MG63 (cell line): ENCODE measurements at regions not wholly inside any gene's neighbourhood (a gene's known extent, or its start where the extent isn't known, plus 50 kb on each side); places are given as distances from the start of the nearest gene placed in this dataset.

Experiments used
- DNase-seq: peaks from one replicate; pipeline ENCODE4 v3.0.0-alpha.2; 2020
- H3K27me3 ChIP-seq: fragments of 250-450 bp; sonication (Bioruptor Pico); 2 replicates; pipeline ENCODE4 v1.5.1; 2020; ENCODE audit warnings: mild to moderate bottlenecking, moderate library complexity
- H3K36me3 ChIP-seq: fragments of 250-450 bp; sonication (Bioruptor Pico); 2 replicates; pipeline ENCODE4 v1.5.1; 2020; ENCODE audit warnings: mild to moderate bottlenecking, moderate library complexity
- H3K4me3 ChIP-seq: fragments of 250-450 bp; sonication (Bioruptor Pico); 2 replicates; pipeline ENCODE4 v1.5.1; 2020; ENCODE audit warnings: mild to moderate bottlenecking, moderate library complexity
- H3K9me3 ChIP-seq: fragments of 250-450 bp; sonication (Bioruptor Pico); 2 replicates; pipeline ENCODE4 v1.5.1; 2020; ENCODE audit warnings: mild to moderate bottlenecking, moderate library complexity

GRCh38 chr11:107180236-107180635 lies 162.0 kb upstream of the GUCY1A2 start:
- Histone ChIP-seq H3K4me3 (no peak overlapping the region), H3K27me3 (no peaks in the 10 kb centered on the region), H3K9me3 (no peaks in the 10 kb centered on the region), H3K36me3 (no peaks in the 10 kb centered on the region)
- DNase-seq = no peak

GRCh38 chr11:107179829-107180228 lies 161.6 kb upstream of the GUCY1A2 start:
- Histone ChIP-seq H3K36me3 (no peaks in the 10 kb centered on the region), H3K4me3 (no peak overlapping the region), H3K9me3 (no peaks in the 10 kb centered on the region), H3K27me3 (no peaks in the 10 kb centered on the region)
- no peak for DNase-seq

GRCh38 chr11:107177106-107177477 lies 158.8 kb upstream of the GUCY1A2 start:
- no peak for DNase-seq
- Histone ChIP-seq H3K9me3 (no peaks in the 10 kb centered on the region), H3K4me3 (no peak overlapping the region), H3K27me3 (no peaks in the 10 kb centered on the region), H3K36me3 (no peaks in the 10 kb centered on the region)

GRCh38 chr11:107176148-107177105 lies 158.2 kb upstream of the GUCY1A2 start:
- DNase-seq = no peak
- Histone ChIP-seq H3K36me3 (no peaks in the 10 kb centered on the region), H3K9me3 (no peaks in the 10 kb centered on the region), H3K27me3 (no peaks in the 10 kb centered on the region), H3K4me3 (no peak overlapping the region)

GRCh38 chr11:107174856-107175255 lies 156.6 kb upstream of the GUCY1A2 start:
- Histone ChIP-seq H3K27me3 (no peaks in the 10 kb centered on the region), H3K36me3 (no peaks in the 10 kb centered on the region), H3K9me3 (no peaks in the 10 kb centered on the region), H3K4me3 (no peak overlapping the region)
- no peak for DNase-seq

- H3K9me3 ChIP-seq = no peaks in the 10 kb centered on the region
- no peak for DNase-seq
- H3K4me3 ChIP-seq = no peak overlapping the region
- no peaks in the 10 kb centered on the region for H3K36me3 ChIP-seq
- no peaks in the 10 kb centered on the region for H3K27me3 ChIP-seq
Observed at GRCh38 chr11:107172996-107173395, 154.7 kb upstream of the GUCY1A2 start.

- DNase-seq = no peak
- Histone ChIP-seq H3K36me3 (no peaks in the 10 kb centered on the region), H3K4me3 (no peak overlapping the region), H3K9me3 (no peaks in the 10 kb centered on the region), H3K27me3 (no peaks in the 10 kb centered on the region)
Observed at GRCh38 chr11:107157809-107158187, 139.5 kb upstream of the GUCY1A2 start.

GRCh38 chr11:107157146-107157808 lies 139.0 kb upstream of the GUCY1A2 start:
- no peaks in the 10 kb centered on the region for H3K9me3 ChIP-seq
- H3K4me3 ChIP-seq = no peak overlapping the region
- no peaks in the 10 kb centered on the region for H3K36me3 ChIP-seq
- H3K27me3 ChIP-seq = no peaks in the 10 kb centered on the region
- DNase-seq = no peak

GRCh38 chr11:107151579-107151978 lies 133.3 kb upstream of the GUCY1A2 start:
- Histone ChIP-seq H3K9me3 (no peaks in the 10 kb centered on the region), H3K36me3 (no peaks in the 10 kb centered on the region), H3K4me3 (no peak overlapping the region), H3K27me3 (no peaks in the 10 kb centered on the region)
- DNase-seq = no peak

- Histone ChIP-seq H3K4me3 (no peak overlapping the region), H3K27me3 (no peaks in the 10 kb centered on the region), H3K9me3 (no peaks in the 10 kb centered on the region; the same call in 1 of the 2 replicates), H3K36me3 (no peaks in the 10 kb centered on the region)
- DNase-seq = no peak
Observed at GRCh38 chr11:107151158-107151557, 132.9 kb upstream of the GUCY1A2 start.

- Histone ChIP-seq H3K4me3 (no peak overlapping the region), H3K9me3 (no peaks in the 10 kb centered on the region; the same call in 1 of the 2 replicates), H3K36me3 (no peaks in the 10 kb centered on the region), H3K27me3 (peaks cover 4% of the 10 kb centered on the region; the same call in 1 of the 2 replicates)
- no peak for DNase-seq
Observed at GRCh38 chr11:107140983-107141382, 122.7 kb upstream of the GUCY1A2 start.

GRCh38 chr11:107139396-107139795 lies 121.1 kb upstream of the GUCY1A2 start:
- Histone ChIP-seq H3K4me3 (no peak overlapping the region), H3K9me3 (no peaks in the 10 kb centered on the region), H3K27me3 (no peaks in the 10 kb centered on the region), H3K36me3 (no peaks in the 10 kb centered on the region)
- DNase-seq = no peak

- no peak for DNase-seq
- Histone ChIP-seq H3K36me3 (no peaks in the 10 kb centered on the region), H3K27me3 (no peaks in the 10 kb centered on the region), H3K9me3 (no peaks in the 10 kb centered on the region), H3K4me3 (no peak overlapping the region)
Observed at GRCh38 chr11:107136892-107137291, 118.6 kb upstream of the GUCY1A2 start.

- H3K4me3 ChIP-seq = no peak overlapping the region
- H3K9me3 ChIP-seq = no peaks in the 10 kb centered on the region
- H3K27me3 ChIP-seq = no peaks in the 10 kb centered on the region
- no peak for DNase-seq
- no peaks in the 10 kb centered on the region for H3K36me3 ChIP-seq
Observed at GRCh38 chr11:107131756-107132155, 113.5 kb upstream of the GUCY1A2 start.

GRCh38 chr11:107123022-107123421 lies 104.7 kb upstream of the GUCY1A2 start:
- H3K9me3 ChIP-seq = no peaks in the 10 kb centered on the region; the same call in 1 of the 2 replicates
- H3K4me3 ChIP-seq = no peak overlapping the region
- no peaks in the 10 kb centered on the region for H3K27me3 ChIP-seq
- H3K36me3 ChIP-seq = no peaks in the 10 kb centered on the region
- no peak for DNase-seq

- Histone ChIP-seq H3K27me3 (no peaks in the 10 kb centered on the region), H3K36me3 (no peaks in the 10 kb centered on the region), H3K9me3 (no peaks in the 10 kb centered on the region; the same call in 1 of the 2 replicates), H3K4me3 (no peak overlapping the region)
- no peak for DNase-seq
Observed at GRCh38 chr11:107118025-107118720, 99.9 kb upstream of the GUCY1A2 start.

GRCh38 chr11:107116358-107116757 lies 98.1 kb upstream of the GUCY1A2 start:
- Histone ChIP-seq H3K4me3 (no peak overlapping the region), H3K36me3 (no peaks in the 10 kb centered on the region), H3K9me3 (no peaks in the 10 kb centered on the region), H3K27me3 (no peaks in the 10 kb centered on the region)
- no peak for DNase-seq
